Sigmoid colon (tissue), 3 donors: ENCODE measurements at regions not wholly inside any gene's neighbourhood (a gene's known extent, or its start where the extent isn't known, plus 50 kb on each side); places are given as distances from the start of the nearest gene placed in this dataset.

Experiments
- POLR2A ChIP-seq, 2 donors: fragments of 450-650 bp; IDR thresholded peaks; one replicate each; pipeline ENCODE4 v1.6.1; 2016; ENCODE audit warnings: antibody characterized with exemption in 2 of 2, mild to moderate bottlenecking in 2 of 2, moderate library complexity in 2 of 2
- TF ChIP-seq, protein P1 (sequence below), 4 experiments: fragments of 450-650 bp in 3 of 4; fragments of 200-600 bp in 1 of 4; IDR thresholded peaks; one replicate each; pipeline ENCODE4 v1.5.1; 2016 to 2019; ENCODE audit warnings: antibody characterized with exemption in 4 of 4, mild to moderate bottlenecking in 3 of 4, moderate library complexity in 2 of 4

DNA sequence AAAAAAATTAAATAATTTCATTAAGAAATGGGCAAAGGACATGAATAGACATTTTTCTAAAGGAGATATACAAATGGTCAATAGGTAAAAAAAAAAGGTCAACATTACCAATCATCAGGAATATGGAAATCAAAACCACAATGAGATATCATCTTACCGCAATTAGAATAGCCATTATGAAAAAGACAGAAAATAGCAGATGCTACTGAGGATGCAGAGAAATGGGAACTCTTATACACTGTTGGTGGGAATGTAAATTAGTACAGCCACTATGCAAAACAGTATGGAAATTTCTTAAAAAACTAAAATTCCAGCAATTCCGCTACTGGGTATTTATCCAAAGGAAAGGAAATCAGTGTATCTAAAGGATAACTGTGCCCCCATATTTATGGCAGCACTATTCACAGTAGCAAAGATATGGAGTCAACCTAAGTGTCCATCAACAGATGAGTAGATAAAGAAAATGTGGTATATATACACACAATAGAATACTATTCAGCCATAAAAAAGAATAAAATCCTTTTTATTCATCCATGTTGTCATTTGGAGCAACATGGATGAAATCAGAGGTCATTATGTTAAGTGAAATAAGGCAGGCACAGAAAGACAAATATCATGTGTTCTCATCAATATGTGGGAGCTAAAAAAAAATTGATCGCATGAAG lies 132.4 kb downstream of the RPL22L1 start:
- TF ChIP-seq, protein P1, sequence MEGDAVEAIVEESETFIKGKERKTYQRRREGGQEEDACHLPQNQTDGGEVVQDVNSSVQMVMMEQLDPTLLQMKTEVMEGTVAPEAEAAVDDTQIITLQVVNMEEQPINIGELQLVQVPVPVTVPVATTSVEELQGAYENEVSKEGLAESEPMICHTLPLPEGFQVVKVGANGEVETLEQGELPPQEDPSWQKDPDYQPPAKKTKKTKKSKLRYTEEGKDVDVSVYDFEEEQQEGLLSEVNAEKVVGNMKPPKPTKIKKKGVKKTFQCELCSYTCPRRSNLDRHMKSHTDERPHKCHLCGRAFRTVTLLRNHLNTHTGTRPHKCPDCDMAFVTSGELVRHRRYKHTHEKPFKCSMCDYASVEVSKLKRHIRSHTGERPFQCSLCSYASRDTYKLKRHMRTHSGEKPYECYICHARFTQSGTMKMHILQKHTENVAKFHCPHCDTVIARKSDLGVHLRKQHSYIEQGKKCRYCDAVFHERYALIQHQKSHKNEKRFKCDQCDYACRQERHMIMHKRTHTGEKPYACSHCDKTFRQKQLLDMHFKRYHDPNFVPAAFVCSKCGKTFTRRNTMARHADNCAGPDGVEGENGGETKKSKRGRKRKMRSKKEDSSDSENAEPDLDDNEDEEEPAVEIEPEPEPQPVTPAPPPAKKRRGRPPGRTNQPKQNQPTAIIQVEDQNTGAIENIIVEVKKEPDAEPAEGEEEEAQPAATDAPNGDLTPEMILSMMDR (IDR thresholded peaks at IDR 0.05) = no peak
- no peak for TF ChIP-seq POLR2A (IDR thresholded peaks at IDR 0.05)
